Esophagus squamous epithelium (tissue), 5 donors: ENCODE measurements at regions not wholly inside any gene's neighbourhood (a gene's known extent, or its start where the extent isn't known, plus 50 kb on each side); places are given as distances from the start of the nearest gene placed in this dataset.
"Not testable (repeated sequence)": the region's sequence is repeated elsewhere in the genome, so short reads cannot be mapped to it uniquely, and the experiment has no call there.

ENCODE experiments used
- DNase-seq: peaks from one replicate; lab custom pipeline; 2025; lab: John Stamatoyannopoulos, UW
- H3K27ac ChIP-seq, 4 donors: fragments of 200-600 bp; sonication (generic); one replicate each; pipeline ENCODE4 v1.5.1; 2016 to 2019; ENCODE audit warnings: mild to moderate bottlenecking in 1 of 4
- H3K27me3 ChIP-seq, 4 donors: fragments of 200-600 bp; sonication (generic); 1 replicate in 3 of 4; 2 replicates in 1 of 4; pipeline versions ENCODE4 v1.5.1 to v1.6.0; 2017 to 2021; ENCODE audit warnings: antibody characterized with exemption in 1 of 4
- H3K36me3 ChIP-seq, 3 donors: fragments of 200-600 bp; sonication (generic); one replicate each; pipeline ENCODE4 v1.5.1; 2016 to 2019
- H3K4me1 ChIP-seq, 3 donors: fragments of 200-600 bp; sonication (generic); one replicate each; pipeline ENCODE4 v1.5.1; 2017 to 2019
- H3K4me3 ChIP-seq, 4 donors: fragments of 200-600 bp; sonication (generic); 1 replicate in 3 of 4; 2 replicates in 1 of 4; pipeline ENCODE4 v1.5.1; 2016 to 2019; ENCODE audit warnings: mild to moderate bottlenecking in 2 of 4, moderate library complexity in 1 of 4
- H3K9me3 ChIP-seq, 3 donors: fragments of 200-600 bp; sonication (generic); one replicate each; pipeline ENCODE4 v1.5.1; 2016 to 2019
- CTCF ChIP-seq, 6 experiments: fragments of 450-650 bp in 4 of 6; fragments of 200-600 bp in 2 of 6; sonication (generic) in 2 of 6; IDR thresholded peaks; one replicate each; pipeline ENCODE4 v1.5.1; 2016 to 2019; ENCODE audit warnings: antibody characterized with exemption in 6 of 6, mild to moderate bottlenecking in 4 of 6, moderate library complexity in 4 of 6
- POLR2A ChIP-seq, 4 donors: fragments of 450-650 bp; IDR thresholded peaks; one replicate each; pipeline ENCODE4 v1.6.1; 2017; ENCODE audit warnings: antibody characterized with exemption in 4 of 4, mild to moderate bottlenecking in 4 of 4, moderate library complexity in 3 of 4
- WGBS, 2 donors: methylation state at CpG; one replicate each; pipeline ENCODE4 v1.1.5; 2018; 5-methylcytosine and 5-hydroxymethylcytosine counted together
- intact Hi-C: fragments of 100-400 bp; cut with DNase I; formaldehyde crosslinking; loops from one replicate; pipeline ENCODE4 v1.15.0; 2022
- donor health status: DM: yes; HTN: yes; CAD: no.

- intact Hi-C loops = no loop called here
- H3K27me3 ChIP-seq = no peaks in the 10 kb centered on the region
- no peaks in the 10 kb centered on the region for H3K4me1 ChIP-seq
- no peak overlapping the region for H3K4me3 ChIP-seq
- DNase-seq = no peak
- WGBS, 2 donors = 53 to 68% methylated on average over 2 of the region's 2 CpGs
- H3K9me3 ChIP-seq = no peaks in the 10 kb centered on the region
- TF ChIP-seq CTCF (IDR thresholded peaks at IDR 0.05) (no peak), POLR2A (IDR thresholded peaks at IDR 0.05) (no peak)
- H3K36me3 ChIP-seq = no peaks in the 10 kb centered on the region
- H3K27ac ChIP-seq = no peak overlapping the region
Measured at GRCh38 chr2:194549387-194549786, 1107.6 kb upstream of the SLC39A10 start.

- no peak overlapping the region for H3K4me3 ChIP-seq
- intact Hi-C loops = no loop called here
- H3K36me3 ChIP-seq = no peaks in the 10 kb centered on the region
- H3K27me3 ChIP-seq = no peaks in the 10 kb centered on the region
- TF ChIP-seq POLR2A (IDR thresholded peaks at IDR 0.05) = no peak
- TF ChIP-seq CTCF (IDR thresholded peaks at IDR 0.05) = no peak
- no peaks in the 10 kb centered on the region for H3K4me1 ChIP-seq
- no peak for DNase-seq
- no peak overlapping the region for H3K27ac ChIP-seq
- 41 to 47% methylated on average over 1 of the region's 1 CpG for WGBS, 2 donors
- H3K9me3 ChIP-seq = peaks cover 0 to 6% (median 0%) of the 10 kb centered on the region in 3 donors
Measured at GRCh38 chr2:194545978-194546377, 1111.0 kb upstream of the SLC39A10 start.

- Histone ChIP-seq H3K9me3 (peaks cover 0 to 6% (median 0%) of the 10 kb centered on the region in 3 donors), H3K27me3 (no peaks in the 10 kb centered on the region), H3K36me3 (no peaks in the 10 kb centered on the region), H3K27ac (no peak overlapping the region), H3K4me3 (no peak overlapping the region), H3K4me1 (no peaks in the 10 kb centered on the region)
- intact Hi-C loops = no loop called here
- DNase-seq = no peak
- TF ChIP-seq CTCF (IDR thresholded peaks at IDR 0.05) (no peak), POLR2A (IDR thresholded peaks at IDR 0.05) (no peak)
Measured at GRCh38 chr2:194539425-194539824, 1117.6 kb upstream of the SLC39A10 start.

GRCh38 chr2:194526121-194526520, 1130.9 kb upstream of the SLC39A10 start:
- H3K36me3 ChIP-seq = no peaks in the 10 kb centered on the region
- intact Hi-C loops = no loop called here
- no peak overlapping the region for H3K4me3 ChIP-seq
- no peak for DNase-seq
- no peaks in the 10 kb centered on the region for H3K9me3 ChIP-seq
- H3K27me3 ChIP-seq = no peaks in the 10 kb centered on the region
- H3K4me1 ChIP-seq = no peaks in the 10 kb centered on the region
- TF ChIP-seq CTCF (IDR thresholded peaks at IDR 0.05) (no peak), POLR2A (IDR thresholded peaks at IDR 0.05) (no peak)
- no peak overlapping the region for H3K27ac ChIP-seq

- Histone ChIP-seq H3K9me3 (peaks cover 0 to 4% (median 0%) of the 10 kb centered on the region in 3 donors), H3K36me3 (no peaks in the 10 kb centered on the region), H3K4me3 (no peak overlapping the region), H3K27me3 (no peaks in the 10 kb centered on the region), H3K27ac (no peak overlapping the region), H3K4me1 (no peaks in the 10 kb centered on the region)
- 35 to 47% methylated on average over 2 of the region's 2 CpGs for WGBS, 2 donors
- intact Hi-C loops = no loop called here
- TF ChIP-seq POLR2A (IDR thresholded peaks at IDR 0.05) = no peak
- no peak for TF ChIP-seq CTCF (IDR thresholded peaks at IDR 0.05)
- no peak for DNase-seq
Measured at GRCh38 chr2:194514281-194514680, 1142.7 kb upstream of the SLC39A10 start.

- H3K27ac ChIP-seq, H3K27me3 ChIP-seq, H3K9me3 ChIP-seq, H3K4me1 ChIP-seq, H3K4me3 ChIP-seq, H3K36me3 ChIP-seq, DNase-seq, intact Hi-C loops: not testable (repeated sequence)
- WGBS, 2 donors = 57 to 90% methylated on average over 2 of the region's 2 CpGs
Measured at GRCh38 chr2:194511070-194511469, 1146.0 kb upstream of the SLC39A10 start.

- H3K4me1 ChIP-seq, H3K9me3 ChIP-seq, H3K27me3 ChIP-seq, DNase-seq, intact Hi-C loops, H3K36me3 ChIP-seq, H3K27ac ChIP-seq, H3K4me3 ChIP-seq: not testable (repeated sequence)
- WGBS, 2 donors = 20 to 47% methylated on average over 1 to 2 of the region's 3 CpGs
Measured at GRCh38 chr2:194504876-194505275, 1152.2 kb upstream of the SLC39A10 start.
